ENCODE measurements at regions not wholly inside any gene's neighbourhood (a gene's known extent, or its start where the extent isn't known, plus 50 kb on each side); places are given as distances from the start of the nearest gene placed in this dataset.

GRCh38 chr13:36509369-36509768 is 77.1 kb downstream of the CCNA1 start:
- TF ChIP-seq CTCF (IDR thresholded peaks at IDR 0.05), result no peak
- TF ChIP-seq SMC3 (IDR thresholded peaks at IDR 0.05), result no peak
- TF ChIP-seq ESRRA (IDR thresholded peaks at IDR 0.05; ENCODE audit: borderline replicate concordance, low read length), result no peak
- TF ChIP-seq CEBPB (IDR thresholded peaks at IDR 0.05), result no peak

All from A549 (cell line).